ENCODE measurements at regions not wholly inside any gene's neighbourhood (a gene's known extent, or its start where the extent isn't known, plus 50 kb on each side); places are given as distances from the start of the nearest gene placed in this dataset.

GRCh38 chr2:30312916-30313315 is 81.6 kb downstream of the LBH start:
- Mint-ChIP-seq H3K36me3 (ENCODE audit: low read depth) (no peaks in the 10 kb centered on the region), H3K27ac (peak overlapping the region; percentile 20), H3K4me3 (no peak overlapping the region), H3K9me3 (no peaks in the 10 kb centered on the region), H3K27me3 (no peaks in the 10 kb centered on the region), H3K4me1 (ENCODE audit: low read depth) (peaks cover 55% of the 10 kb centered on the region)
- peaks cover 29% of the 10 kb centered on the region for H3K4me1 ChIP-seq (ENCODE audit: insufficient read depth, low read length)
- ChIA-PET CTCF (interaction anchor here (1.3 kb wide), 1 partner anchor 10 kb away, joined by 3 read pairs; no protein-coding TSS in a partner anchor), POLR2A (interaction anchor here (1.1 kb wide), 2 partner anchors 47 to 166 kb away, joined by 3 to 4 read pairs; partner anchors contain the start of gene YPEL5)
- H3K4me3 ChIP-seq (ENCODE audit: low read length): no peak overlapping the region
- no peak overlapping the region for H3K27ac ChIP-seq (ENCODE audit: low read depth in 1 of 2, low read length in 2 of 2)
- no peak for DNase-seq
- no peaks in the 10 kb centered on the region for H3K27me3 ChIP-seq (ENCODE audit: control insufficient read depth in 1 of 2, insufficient read depth in 2 of 2, low read length in 2 of 2)
- H3K9me3 ChIP-seq (ENCODE audit: control insufficient read depth in 1 of 2, insufficient read depth in 1 of 2, low read length in 2 of 2): peaks cover 5 to 8% of the 10 kb centered on the region in 2 experiments
- ATAC-seq (ENCODE audit: poor library complexity): no peak
- no peaks in the 10 kb centered on the region for H3K36me3 ChIP-seq (ENCODE audit: insufficient read depth, low read length)
- intact Hi-C loops (cut with DNase I, micrococcal nuclease): no loop called here
- TF ChIP-seq CTCF (IDR thresholded peaks at IDR 0.05): no peak

GRCh38 chr2:30314981-30315380 is 83.6 kb downstream of the LBH start:
- H3K36me3 Mint-ChIP-seq (ENCODE audit: low read depth): no peaks in the 10 kb centered on the region
- H3K4me3 ChIP-seq (ENCODE audit: low read length): no peak overlapping the region
- POLR2A ChIA-PET: interaction anchor here (0.8 to 1.7 kb wide), 5 partner anchors 8 to 86 kb away, joined by 3 to 5 read pairs (median 4); no protein-coding TSS in a partner anchor
- no peak for DNase-seq
- H3K4me1 Mint-ChIP-seq (ENCODE audit: low read depth): peaks cover 56% of the 10 kb centered on the region
- H3K27ac ChIP-seq (ENCODE audit: low read depth in 1 of 2, low read length in 2 of 2): peak overlapping the region; percentile 13 to 51
- no peak for ATAC-seq (ENCODE audit: poor library complexity)
- no peak for TF ChIP-seq CTCF (IDR thresholded peaks at IDR 0.05)
- H3K9me3 ChIP-seq (ENCODE audit: control insufficient read depth in 1 of 2, insufficient read depth in 1 of 2, low read length in 2 of 2): peaks cover 5 to 8% of the 10 kb centered on the region in 2 experiments
- no peaks in the 10 kb centered on the region for H3K27me3 ChIP-seq (ENCODE audit: control insufficient read depth in 1 of 2, insufficient read depth in 2 of 2, low read length in 2 of 2)
- H3K27ac Mint-ChIP-seq: peak overlapping the region; percentile 77
- peaks cover 29% of the 10 kb centered on the region for H3K4me1 ChIP-seq (ENCODE audit: insufficient read depth, low read length)
- CTCF ChIA-PET: no interaction called here
- H3K36me3 ChIP-seq (ENCODE audit: insufficient read depth, low read length): no peaks in the 10 kb centered on the region
- no peaks in the 10 kb centered on the region for H3K9me3 Mint-ChIP-seq
- intact Hi-C loops (cut with DNase I, micrococcal nuclease): loop anchor here (5.0 kb wide), 2 partner anchors 48 to 107 kb away; no protein-coding TSS in a partner anchor
- no peak overlapping the region for H3K4me3 Mint-ChIP-seq
- no peaks in the 10 kb centered on the region for H3K27me3 Mint-ChIP-seq

GRCh38 chr2:30315391-30316063 is 84.2 kb downstream of the LBH start:
- ATAC-seq (ENCODE audit: poor library complexity): peak; percentile 80
- Mint-ChIP-seq H3K9me3 (no peaks in the 10 kb centered on the region), H3K27me3 (no peaks in the 10 kb centered on the region), H3K4me3 (peak overlapping the region; percentile 62), H3K27ac (peak overlapping the region; percentile 77), H3K36me3 (ENCODE audit: low read depth) (no peaks in the 10 kb centered on the region), H3K4me1 (ENCODE audit: low read depth) (peaks cover 56% of the 10 kb centered on the region)
- Histone ChIP-seq H3K4me1 (ENCODE audit: insufficient read depth, low read length) (peaks cover 26% of the 10 kb centered on the region), H3K36me3 (ENCODE audit: insufficient read depth, low read length) (no peaks in the 10 kb centered on the region), H3K27me3 (ENCODE audit: control insufficient read depth in 1 of 2, insufficient read depth in 2 of 2, low read length in 2 of 2) (no peaks in the 10 kb centered on the region), H3K9me3 (ENCODE audit: control insufficient read depth in 1 of 2, insufficient read depth in 1 of 2, low read length in 2 of 2) (peaks cover 5 to 8% of the 10 kb centered on the region in 2 experiments), H3K27ac (ENCODE audit: low read depth in 1 of 2, low read length in 2 of 2) (peak overlapping the region; percentile 13 to 51), H3K4me3 (ENCODE audit: low read length) (no peak overlapping the region)
- no peak for TF ChIP-seq CTCF (IDR thresholded peaks at IDR 0.05)
- ChIA-PET CTCF (no interaction called here), POLR2A (interaction anchor here (0.8 to 1.7 kb wide), 6 partner anchors 8 to 86 kb away, joined by 3 to 5 read pairs (median 4); no protein-coding TSS in a partner anchor)
- intact Hi-C loops (cut with DNase I, micrococcal nuclease): loop anchor here (5.0 kb wide), 2 partner anchors 48 to 107 kb away; no protein-coding TSS in a partner anchor
- peak in 5 of 14 experiments; percentile 27 to 82 (median 53) for DNase-seq

Measured in CD4-positive, alpha-beta T cell (primary cell).